GM12878 (cell line): ENCODE measurements at regions not wholly inside any gene's neighbourhood (a gene's known extent, or its start where the extent isn't known, plus 50 kb on each side); places are given as distances from the start of the nearest gene placed in this dataset.

Source experiments
- ATAC-seq: fragments of 200-7000 bp; cut with Tn5 transposase; 3 replicates; pipeline ENCODE4 v1.9.1; 2020; ENCODE audit warnings: mild to moderate bottlenecking, moderate library complexity
- BruUV-seq: library from RNA; stranded (reverse); fragments of 400-500 nt; replicated peaks from 2 replicates; lab custom pipeline; 2021; lab: Mats Ljungman, UMichigan
- CTCF ChIA-PET: fragments of 300-600 bp; sonication (Branson Sonifier 250); formaldehyde crosslinking; extraction: SDS; loops from one replicate; lab custom pipeline; 2021; ENCODE audit warnings: inconsistent platforms; lab: Yijun Ruan, JAX
- POLR2A ChIA-PET: fragments of 350-600 bp; formaldehyde crosslinking; extraction: SDS; loops from one replicate; lab custom pipeline; 2021; ENCODE audit warnings: inconsistent platforms; lab: Charles Lee
- RAD21 ChIA-PET: fragments of 300-600 bp; sonication (Branson Sonifier 250); formaldehyde crosslinking; loops from one replicate; lab custom pipeline; 2023; ENCODE audit warnings: antibody characterized with exemption; ENCODE audit not compliant: unreplicated experiment; lab: Charles Lee
- SMC1A ChIA-PET: fragments of 300-600 bp; sonication (Branson Sonifier 250); formaldehyde crosslinking; loops from one replicate; lab custom pipeline; 2023; ENCODE audit not compliant: unreplicated experiment, uncharacterized antibody; lab: Charles Lee
- DNase-seq: peaks from one replicate; pipeline ENCODE4 v3.0.0-alpha.2; 2011; ENCODE audit warnings: low read depth, low spot score
- FAIRE-seq: peaks from 3 replicates; lab custom pipeline; 2011; peaks lifted over from hg19 to GRCh38; lab: Jason Lieb, UNC
- H2AFZ ChIP-seq: 2 replicates; pipeline ENCODE4 v1.6.0; 2011; ENCODE audit warnings: low read depth, low read length, control low read depth; ENCODE audit not compliant: control insufficient read depth
- H3K27ac ChIP-seq: 2 replicates; pipeline ENCODE4 v1.5.1; 2011; ENCODE audit warnings: control low read depth; ENCODE audit not compliant: control insufficient read depth, insufficient read depth
- H3K27me3 ChIP-seq, 2 experiments: replicated peaks in 1 of 2; 2 replicates each; pipeline versions ENCODE4 v1.6.0 to v1.6.1; 2011; ENCODE audit warnings: low read length in 1 of 2; ENCODE audit not compliant: control insufficient read depth in 2 of 2, insufficient read depth in 2 of 2
- H3K36me3 ChIP-seq, 2 experiments: 2 replicates each; pipeline ENCODE4 v1.5.1; 2011; ENCODE audit warnings: low read length in 1 of 2; ENCODE audit not compliant: control insufficient read depth in 2 of 2, insufficient read depth in 2 of 2
- H3K4me1 ChIP-seq: 2 replicates; pipeline ENCODE4 v1.6.1; 2011; ENCODE audit warnings: mild to moderate bottlenecking, low read length, moderate library complexity, mixed read lengths; ENCODE audit not compliant: control insufficient read depth, insufficient read depth
- H3K4me2 ChIP-seq: 2 replicates; pipeline ENCODE4 v1.6.0; 2011; ENCODE audit warnings: control low read depth; ENCODE audit not compliant: control insufficient read depth, insufficient read depth
- H3K4me3 ChIP-seq: fragments of 200-600 bp; sonication (generic); 2 replicates; pipeline ENCODE4 v1.5.1; 2016
- H3K79me2 ChIP-seq: 2 replicates; pipeline ENCODE4 v1.6.0; 2011; ENCODE audit warnings: low read length; ENCODE audit not compliant: control insufficient read depth, insufficient read depth
- H3K9ac ChIP-seq: 2 replicates; pipeline ENCODE4 v1.8.0; 2011; ENCODE audit warnings: low read length, control low read depth, mixed read lengths; ENCODE audit not compliant: control insufficient read depth, insufficient read depth
- H3K9me3 ChIP-seq: replicated peaks from 3 replicates; pipeline ENCODE4 v1.5.1; 2011; ENCODE audit warnings: mild to moderate bottlenecking, low read length; ENCODE audit not compliant: control insufficient read depth, insufficient read depth
- H4K20me1 ChIP-seq: 2 replicates; pipeline ENCODE4 v1.6.0; 2011; ENCODE audit not compliant: control insufficient read depth, insufficient read depth
- FOXK2 ChIP-seq: fragments of 450-650 bp; IDR thresholded peaks from 2 replicates; pipeline ENCODE4 v1.6.1; 2017; ENCODE audit warnings: mild to moderate bottlenecking, moderate library complexity
- HDGF ChIP-seq: fragments of 450-650 bp; IDR thresholded peaks from 2 replicates; pipeline ENCODE4 v1.6.1; 2016; ENCODE audit warnings: antibody characterized with exemption
- KLF5 ChIP-seq: fragments of 450-650 bp; IDR thresholded peaks from 2 replicates; pipeline ENCODE4 v1.6.1; 2014; ENCODE audit warnings: mild to moderate bottlenecking; ENCODE audit not compliant: partially characterized antibody
- NKRF ChIP-seq: fragments of 450-650 bp; conservative IDR thresholded peaks from 2 replicates; pipeline ENCODE4 v1.6.1; 2017; ENCODE audit warnings: mild to moderate bottlenecking, moderate library complexity
- NRF1 ChIP-seq: conservative IDR thresholded peaks from 2 replicates; pipeline ENCODE4 v1.6.1; 2011; ENCODE audit warnings: mild to moderate bottlenecking, low read depth, low read length, improper control_type of control experiment
- PBX3 ChIP-seq: IDR thresholded peaks from 2 replicates; pipeline ENCODE4 v1.6.1; 2011; ENCODE audit warnings: mild to moderate bottlenecking, low read depth, low read length, moderate library complexity; ENCODE audit not compliant: insufficient replicate concordance
- RB1 ChIP-seq: fragments of 450-650 bp; formaldehyde crosslinking; IDR thresholded peaks from 2 replicates; pipeline ENCODE4 v1.6.1; 2017; ENCODE audit warnings: mild to moderate bottlenecking, borderline replicate concordance
- RELA ChIP-seq: fragments of 450-650 bp; IDR thresholded peaks from 2 replicates; pipeline ENCODE4 v1.8.0; 2014; ENCODE audit warnings: borderline replicate concordance; ENCODE audit not compliant: partially characterized antibody
- SP1 ChIP-seq: IDR thresholded peaks from one replicate; pipeline ENCODE4 v1.6.1; 2011; ENCODE audit warnings: low read depth, low read length
- SPI1 ChIP-seq: IDR thresholded peaks from 2 replicates; pipeline ENCODE4 v1.6.1; 2011; ENCODE audit warnings: low read depth, mild to moderate bottlenecking, low read length, moderate library complexity, borderline replicate concordance; ENCODE audit not compliant: insufficient read depth
- YY1 ChIP-seq: IDR thresholded peaks from 2 replicates; pipeline ENCODE4 v1.6.1; 2011; ENCODE audit warnings: low read depth, mild to moderate bottlenecking, low read length
- ZNF274 ChIP-seq: IDR thresholded peaks from one replicate; pipeline ENCODE4 v1.8.0; 2011; ENCODE audit not compliant: insufficient read length, insufficient read depth
- ZNF384 ChIP-seq: IDR thresholded peaks from 2 replicates; pipeline ENCODE4 v1.6.1; 2012; ENCODE audit warnings: low read depth, mild to moderate bottlenecking, low read length, improper control_type of control experiment, borderline replicate concordance
- WGBS: methylation state at CpG from one replicate; pipeline ENCODE4 v1.1.6; 2016; ENCODE audit warnings: low lambda C conversion rate; ENCODE audit not compliant: insufficient replicate concordance, insufficient coverage; ENCODE audit errors: missing lambda C conversion rate; 5-methylcytosine and 5-hydroxymethylcytosine counted together
- in situ Hi-C: fragments of 300-500 bp; cut with MboI; formaldehyde crosslinking; loops from 9 replicates; pipeline ENCODE4 v1.14.3; 2018; ENCODE audit warnings: mixed read lengths
- intact Hi-C: fragments of 100-400 bp; cut with micrococcal nuclease; formaldehyde crosslinking; loops from one replicate; pipeline ENCODE4 v1.14.2; 2022; ENCODE audit not compliant: unreplicated experiment
- TF ChIP-seq, protein P1 (sequence below): fragments of 450-650 bp; formaldehyde crosslinking; IDR thresholded peaks from 2 replicates; pipeline ENCODE4 v1.5.0; 2022; ENCODE audit warnings: mild to moderate bottlenecking, missing genetic modification characterization

DNA sequence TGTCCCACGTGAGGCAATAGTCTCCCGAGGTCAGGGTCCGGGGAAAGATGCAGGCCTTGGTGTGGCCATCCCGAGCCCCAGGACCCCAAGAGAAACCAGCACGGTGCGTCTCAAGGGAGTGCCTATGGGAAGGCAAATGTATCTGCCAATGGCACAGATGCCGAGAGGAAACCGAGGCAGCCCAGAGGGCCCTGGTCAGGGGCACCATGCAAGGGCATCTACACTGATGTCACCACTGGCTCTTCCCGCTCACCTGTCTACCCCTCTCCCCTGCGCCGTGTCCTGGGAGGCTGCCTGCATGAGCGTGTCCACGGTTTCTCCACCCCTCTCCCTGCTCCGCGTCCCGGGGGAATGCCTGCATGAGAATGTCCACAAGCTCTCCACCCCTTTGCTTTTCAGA lies 1318.8 kb downstream of the TBC1D22A start:
- Histone ChIP-seq H3K9ac (no peak overlapping the region), H3K4me3 (no peak overlapping the region), H3K79me2 (no peaks in the 10 kb centered on the region), H4K20me1 (no peaks in the 10 kb centered on the region), H3K36me3 (no peaks in the 10 kb centered on the region), H2AFZ (no peak overlapping the region), H3K4me1 (peaks cover 20% of the 10 kb centered on the region), H3K9me3 (no peaks in the 10 kb centered on the region), H3K27ac (no peak overlapping the region), H3K4me2 (no peak overlapping the region), H3K27me3 (no peaks in the 10 kb centered on the region; a peak in 1 of 4 replicates)
- BruUV-seq: no TSS peak
- ChIA-PET RAD21 (no interaction called here), CTCF (no interaction called here), SMC1A (no interaction called here), POLR2A (no interaction called here)
- in situ Hi-C loops: loop anchor here (25.0 kb wide), 1 partner anchor 1319 kb away; the partner anchor contains the start of gene TBC1D22A
- ATAC-seq: no peak
- FAIRE-seq: no peak
- no peak for DNase-seq
- intact Hi-C loops: no loop called here
- TF ChIP-seq HDGF: no peak
- TF ChIP-seq SP1: no peak
- no peak for TF ChIP-seq NRF1
- TF ChIP-seq, protein P1, sequence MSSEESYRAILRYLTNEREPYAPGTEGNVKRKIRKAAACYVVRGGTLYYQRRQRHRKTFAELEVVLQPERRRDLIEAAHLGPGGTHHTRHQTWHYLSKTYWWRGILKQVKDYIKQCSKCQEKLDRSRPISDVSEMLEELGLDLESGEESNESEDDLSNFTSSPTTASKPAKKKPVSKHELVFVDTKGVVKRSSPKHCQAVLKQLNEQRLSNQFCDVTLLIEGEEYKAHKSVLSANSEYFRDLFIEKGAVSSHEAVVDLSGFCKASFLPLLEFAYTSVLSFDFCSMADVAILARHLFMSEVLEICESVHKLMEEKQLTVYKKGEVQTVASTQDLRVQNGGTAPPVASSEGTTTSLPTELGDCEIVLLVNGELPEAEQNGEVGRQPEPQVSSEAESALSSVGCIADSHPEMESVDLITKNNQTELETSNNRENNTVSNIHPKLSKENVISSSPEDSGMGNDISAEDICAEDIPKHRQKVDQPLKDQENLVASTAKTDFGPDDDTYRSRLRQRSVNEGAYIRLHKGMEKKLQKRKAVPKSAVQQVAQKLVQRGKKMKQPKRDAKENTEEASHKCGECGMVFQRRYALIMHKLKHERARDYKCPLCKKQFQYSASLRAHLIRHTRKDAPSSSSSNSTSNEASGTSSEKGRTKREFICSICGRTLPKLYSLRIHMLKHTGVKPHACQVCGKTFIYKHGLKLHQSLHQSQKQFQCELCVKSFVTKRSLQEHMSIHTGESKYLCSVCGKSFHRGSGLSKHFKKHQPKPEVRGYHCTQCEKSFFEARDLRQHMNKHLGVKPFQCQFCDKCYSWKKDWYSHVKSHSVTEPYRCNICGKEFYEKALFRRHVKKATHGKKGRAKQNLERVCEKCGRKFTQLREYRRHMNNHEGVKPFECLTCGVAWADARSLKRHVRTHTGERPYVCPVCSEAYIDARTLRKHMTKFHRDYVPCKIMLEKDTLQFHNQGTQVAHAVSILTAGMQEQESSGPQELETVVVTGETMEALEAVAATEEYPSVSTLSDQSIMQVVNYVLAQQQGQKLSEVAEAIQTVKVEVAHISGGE (CRISPR knock-in tag): no peak
- no peak for TF ChIP-seq YY1
- TF ChIP-seq ZNF384: no peak
- TF ChIP-seq FOXK2: no peak
- TF ChIP-seq RB1: no peak
- TF ChIP-seq KLF5: no peak
- TF ChIP-seq NKRF: no peak
- no peak for TF ChIP-seq PBX3
- TF ChIP-seq SPI1: no peak
- no peak for TF ChIP-seq ZNF274
- no peak for TF ChIP-seq RELA
- WGBS: 81% methylated on average over 16 of the region's 16 CpGs
